Left ventricle myocardium inferior (tissue), 1 donor: ENCODE measurements at regions not wholly inside any gene's neighbourhood (a gene's known extent, or its start where the extent isn't known, plus 50 kb on each side); places are given as distances from the start of the nearest gene placed in this dataset.

Experiments used
- DNase-seq: peaks from one replicate; pipeline ENCODE4 v3.0.0-alpha.2; 2020
- H3K27ac ChIP-seq: fragments of 200-600 bp; replicated peaks from 2 replicates; pipeline ENCODE4 v1.8.0; 2021
- H3K27me3 ChIP-seq: fragments of 200-600 bp; 2 replicates; pipeline ENCODE4 v1.8.0; 2021; ENCODE audit warnings: low read depth
- H3K36me3 ChIP-seq: fragments of 200-600 bp; 2 replicates; pipeline ENCODE4 v1.8.0; 2021
- H3K4me1 ChIP-seq: fragments of 200-600 bp; 2 replicates; pipeline ENCODE4 v1.8.0; 2021
- H3K4me3 ChIP-seq: fragments of 200-600 bp; 2 replicates; pipeline ENCODE4 v1.8.0; 2021; ENCODE audit warnings: mild to moderate bottlenecking, moderate library complexity
- H3K9me3 ChIP-seq: fragments of 200-600 bp; replicated peaks from 2 replicates; pipeline ENCODE4 v1.8.0; 2021
- intact Hi-C: fragments of 100-400 bp; cut with micrococcal nuclease; formaldehyde crosslinking; loops from one replicate; pipeline ENCODE4 v1.11.0; 2022
- TF ChIP-seq, protein P1 (sequence below): fragments of 200-600 bp; IDR thresholded peaks from 2 replicates; pipeline ENCODE4 v1.8.0; 2021; ENCODE audit warnings: antibody characterized with exemption, mild to moderate bottlenecking, borderline replicate concordance
- donor health status: DM: no; HTN: yes; CAD: no; lungs with severe emphysema.

DNA sequence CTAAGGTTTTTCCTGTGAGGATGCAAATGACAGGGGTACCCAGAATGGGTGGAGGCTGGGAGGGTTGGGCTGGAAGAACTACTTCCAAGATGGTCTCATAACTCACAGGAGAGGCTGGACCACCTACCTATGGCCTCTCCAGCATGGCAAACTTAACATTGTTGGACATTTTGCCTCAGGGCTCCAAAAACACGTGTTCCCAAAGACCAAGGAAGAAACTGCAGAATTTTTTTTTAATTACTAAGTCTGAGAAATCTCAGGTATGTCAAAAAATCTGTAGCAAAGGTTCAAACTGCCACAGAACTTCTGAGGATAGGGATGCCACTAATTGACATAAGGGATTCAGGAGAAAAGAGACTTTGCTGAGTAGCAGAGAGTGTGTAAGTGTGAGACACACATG lies 270.8 kb downstream of the NNT start:
- Histone ChIP-seq H3K4me1 (peaks cover 3% of the 10 kb centered on the region), H3K4me3 (no peak overlapping the region), H3K27ac (no peak overlapping the region), H3K27me3 (no peaks in the 10 kb centered on the region), H3K36me3 (no peaks in the 10 kb centered on the region), H3K9me3 (no peaks in the 10 kb centered on the region)
- DNase-seq = no peak
- intact Hi-C loops = no loop called here
- TF ChIP-seq, protein P1, sequence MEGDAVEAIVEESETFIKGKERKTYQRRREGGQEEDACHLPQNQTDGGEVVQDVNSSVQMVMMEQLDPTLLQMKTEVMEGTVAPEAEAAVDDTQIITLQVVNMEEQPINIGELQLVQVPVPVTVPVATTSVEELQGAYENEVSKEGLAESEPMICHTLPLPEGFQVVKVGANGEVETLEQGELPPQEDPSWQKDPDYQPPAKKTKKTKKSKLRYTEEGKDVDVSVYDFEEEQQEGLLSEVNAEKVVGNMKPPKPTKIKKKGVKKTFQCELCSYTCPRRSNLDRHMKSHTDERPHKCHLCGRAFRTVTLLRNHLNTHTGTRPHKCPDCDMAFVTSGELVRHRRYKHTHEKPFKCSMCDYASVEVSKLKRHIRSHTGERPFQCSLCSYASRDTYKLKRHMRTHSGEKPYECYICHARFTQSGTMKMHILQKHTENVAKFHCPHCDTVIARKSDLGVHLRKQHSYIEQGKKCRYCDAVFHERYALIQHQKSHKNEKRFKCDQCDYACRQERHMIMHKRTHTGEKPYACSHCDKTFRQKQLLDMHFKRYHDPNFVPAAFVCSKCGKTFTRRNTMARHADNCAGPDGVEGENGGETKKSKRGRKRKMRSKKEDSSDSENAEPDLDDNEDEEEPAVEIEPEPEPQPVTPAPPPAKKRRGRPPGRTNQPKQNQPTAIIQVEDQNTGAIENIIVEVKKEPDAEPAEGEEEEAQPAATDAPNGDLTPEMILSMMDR = no peak

DNA sequence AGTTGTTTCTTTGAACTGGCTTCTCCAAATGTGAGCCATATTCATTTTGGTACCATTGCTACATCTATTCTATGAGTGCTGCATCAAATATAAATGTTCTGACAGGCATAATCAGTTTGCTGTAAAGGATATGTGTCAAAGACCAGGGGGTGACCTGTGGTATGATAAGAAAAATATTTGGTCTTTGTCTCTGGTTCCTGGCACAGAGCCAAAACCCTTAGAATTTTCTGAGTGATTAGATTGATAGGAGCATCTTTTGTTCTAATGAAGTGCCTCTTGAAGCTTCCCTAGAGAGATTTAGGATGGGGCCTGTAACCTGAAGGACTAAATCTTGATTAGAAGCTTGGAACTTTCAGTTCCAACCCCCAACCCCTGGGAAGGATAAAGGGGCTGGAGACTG lies 256.3 kb downstream of the NNT start:
- no peak for DNase-seq
- Histone ChIP-seq H3K9me3 (no peaks in the 10 kb centered on the region), H3K4me3 (no peak overlapping the region), H3K36me3 (no peaks in the 10 kb centered on the region), H3K4me1 (peaks cover 19% of the 10 kb centered on the region), H3K27ac (no peak overlapping the region), H3K27me3 (no peaks in the 10 kb centered on the region)
- TF ChIP-seq, protein P1 = no peak
- intact Hi-C loops = no loop called here

DNA sequence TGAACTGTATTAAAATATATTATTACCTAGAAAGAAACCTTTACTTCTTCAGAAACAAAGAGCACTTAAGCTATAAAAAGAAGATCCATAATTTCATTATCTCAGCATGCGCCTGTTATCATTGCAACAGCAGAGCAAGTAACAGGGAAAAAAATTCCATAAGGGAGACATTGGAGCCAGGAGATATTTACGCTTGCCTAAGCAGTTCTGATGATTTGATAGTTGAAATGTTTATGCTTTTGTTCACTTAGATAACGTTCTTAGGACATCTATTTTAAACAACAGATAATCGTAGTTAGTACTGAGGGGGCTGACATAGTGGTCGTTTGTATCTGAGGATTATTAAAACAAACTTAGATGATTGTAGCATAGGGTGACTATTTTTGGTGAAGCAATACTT lies 252.5 kb downstream of the NNT start:
- Histone ChIP-seq H3K36me3 (no peaks in the 10 kb centered on the region), H3K27me3 (no peaks in the 10 kb centered on the region), H3K4me3 (no peak overlapping the region), H3K27ac (no peak overlapping the region), H3K9me3 (no peaks in the 10 kb centered on the region), H3K4me1 (peaks cover 24% of the 10 kb centered on the region)
- intact Hi-C loops = no loop called here
- DNase-seq = no peak
- TF ChIP-seq, protein P1 = no peak

DNA sequence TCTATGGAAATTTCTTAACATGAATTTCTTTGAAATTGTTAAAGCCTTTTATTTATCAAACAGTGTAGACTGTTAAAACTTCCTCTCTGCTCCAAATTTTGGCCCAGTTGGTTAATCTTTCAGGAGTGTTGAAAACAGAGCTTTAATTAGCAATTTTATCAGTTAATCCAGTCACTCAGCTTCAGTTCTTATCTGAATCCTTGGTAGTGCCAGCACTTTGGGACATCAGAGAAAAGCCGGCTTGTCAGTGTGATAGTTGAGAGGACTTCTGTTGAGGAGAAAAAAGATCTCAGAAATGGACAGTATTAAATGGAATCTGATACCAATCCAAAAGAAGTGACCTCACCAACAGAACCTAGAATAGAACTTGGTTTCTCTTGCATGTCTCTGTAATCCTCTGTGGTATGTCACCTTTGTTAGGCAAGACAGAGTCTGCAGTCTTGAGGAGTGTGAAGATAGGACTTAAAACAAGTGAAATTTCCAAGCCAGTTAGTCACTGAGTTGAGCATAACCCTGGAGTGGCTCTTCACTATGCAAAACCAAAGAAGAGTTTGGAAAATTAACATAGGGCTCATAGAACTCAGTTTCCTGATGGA lies 251.8 kb downstream of the NNT start:
- intact Hi-C loops = no loop called here
- Histone ChIP-seq H3K9me3 (no peaks in the 10 kb centered on the region), H3K4me3 (no peak overlapping the region), H3K4me1 (peaks cover 24% of the 10 kb centered on the region), H3K36me3 (no peaks in the 10 kb centered on the region), H3K27me3 (no peaks in the 10 kb centered on the region), H3K27ac (no peak overlapping the region)
- DNase-seq = no peak
- TF ChIP-seq, protein P1 = no peak

DNA sequence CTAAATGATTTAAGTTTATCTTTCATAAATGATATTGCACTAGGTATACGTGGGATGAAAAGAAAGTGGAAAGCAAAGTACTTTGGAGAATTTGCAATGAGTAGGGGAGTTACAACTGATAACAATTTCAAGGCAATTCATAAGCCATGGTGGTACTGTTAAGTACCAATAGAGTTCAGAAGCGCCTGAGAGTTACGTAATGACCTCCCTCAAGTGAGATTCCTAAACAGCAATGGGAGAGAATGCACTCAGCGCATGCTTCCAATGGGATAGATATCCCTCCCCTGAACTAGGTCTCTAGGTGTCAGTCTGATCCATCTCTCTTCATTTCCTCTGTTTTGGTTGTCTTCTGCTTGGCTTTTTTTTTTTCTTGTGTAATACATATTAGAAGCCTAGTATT lies 249.3 kb downstream of the NNT start:
- Histone ChIP-seq H3K4me3 (no peak overlapping the region), H3K9me3 (no peaks in the 10 kb centered on the region), H3K27ac (no peak overlapping the region), H3K27me3 (no peaks in the 10 kb centered on the region), H3K4me1 (peaks cover 24% of the 10 kb centered on the region), H3K36me3 (no peaks in the 10 kb centered on the region)
- no peak for DNase-seq
- TF ChIP-seq, protein P1 = no peak
- intact Hi-C loops = no loop called here
